ENCODE measurements at regions not wholly inside any gene's neighbourhood (a gene's known extent, or its start where the extent isn't known, plus 50 kb on each side); places are given as distances from the start of the nearest gene placed in this dataset.

DNA sequence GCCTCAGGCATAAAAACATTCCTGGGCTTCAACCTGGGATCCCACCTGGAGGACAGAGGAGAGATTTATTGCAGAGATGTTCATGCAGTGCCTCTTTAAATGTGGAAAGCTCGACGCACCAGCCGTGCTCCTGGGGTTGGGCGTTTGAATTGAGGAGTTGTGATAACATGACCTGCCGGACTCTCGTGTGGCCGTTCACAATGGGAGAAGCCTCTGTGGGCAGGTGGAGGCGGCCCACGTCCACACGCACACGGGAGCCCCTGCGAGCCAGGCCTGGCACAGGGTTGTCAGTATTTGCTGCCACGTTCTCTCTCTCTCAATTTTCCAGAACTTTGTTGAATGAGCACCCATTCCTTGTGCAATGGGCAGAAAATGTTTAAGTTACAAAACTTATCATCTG is 58.3 kb upstream of the PPARA start:
- no peak for DNase-seq

DNA sequence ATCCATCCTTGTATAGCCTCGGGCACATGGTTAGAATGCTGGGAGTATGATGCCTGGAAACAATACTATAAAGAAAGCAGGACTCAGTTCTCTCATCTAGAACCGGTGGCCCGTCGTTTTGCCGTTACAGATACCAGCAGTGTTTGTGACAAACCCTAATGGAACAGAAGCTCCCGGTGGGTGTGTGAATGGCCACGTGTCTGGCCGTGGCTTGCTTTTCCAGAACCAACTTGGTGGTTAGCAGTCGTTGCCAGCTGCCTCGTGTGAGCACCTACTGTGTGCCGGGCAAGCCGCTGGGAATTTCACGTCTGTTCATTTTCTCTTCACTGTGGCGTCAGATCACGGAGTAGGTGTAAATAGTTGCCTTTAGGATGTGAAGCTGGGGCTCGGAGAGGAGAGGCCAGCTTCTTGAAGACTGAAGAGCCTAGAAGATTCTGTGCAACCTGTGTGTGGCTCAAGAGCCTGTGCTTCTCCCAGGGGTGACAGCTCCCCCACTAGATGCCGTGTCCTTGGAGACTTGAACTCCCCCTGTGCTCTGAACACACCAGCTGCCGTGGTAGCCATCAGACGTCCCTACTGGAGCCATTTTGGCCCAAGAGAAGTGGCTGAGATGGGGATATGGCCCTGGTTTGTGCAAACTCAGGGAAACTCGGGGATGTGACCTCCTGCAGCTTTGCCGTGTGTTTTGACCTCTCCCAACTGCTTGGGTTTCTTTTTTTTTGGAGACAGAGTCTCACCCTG is 57.5 kb upstream of the PPARA start:
- DNase-seq, result no peak

DNA sequence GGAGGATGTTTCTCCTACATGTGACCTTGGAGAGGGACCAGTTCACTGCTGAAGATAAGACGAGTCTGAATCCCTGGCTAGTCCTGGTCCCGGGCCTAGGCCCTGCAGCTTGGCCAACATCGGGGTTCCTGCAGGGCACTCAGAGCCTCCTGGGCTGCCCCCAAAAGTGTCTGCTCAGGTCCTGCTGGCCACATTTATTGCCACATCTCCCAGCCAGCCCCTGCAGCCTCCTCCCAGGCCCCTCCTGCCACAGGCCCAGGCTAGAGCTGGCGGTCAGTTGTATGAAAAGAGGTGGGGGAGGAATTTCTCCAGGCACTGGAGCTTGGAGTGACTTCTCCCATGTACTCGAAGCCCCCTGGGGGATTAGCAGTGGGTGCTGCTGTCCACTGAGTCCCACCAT is 56.5 kb upstream of the PPARA start:
- DNase-seq, result no peak

DNA sequence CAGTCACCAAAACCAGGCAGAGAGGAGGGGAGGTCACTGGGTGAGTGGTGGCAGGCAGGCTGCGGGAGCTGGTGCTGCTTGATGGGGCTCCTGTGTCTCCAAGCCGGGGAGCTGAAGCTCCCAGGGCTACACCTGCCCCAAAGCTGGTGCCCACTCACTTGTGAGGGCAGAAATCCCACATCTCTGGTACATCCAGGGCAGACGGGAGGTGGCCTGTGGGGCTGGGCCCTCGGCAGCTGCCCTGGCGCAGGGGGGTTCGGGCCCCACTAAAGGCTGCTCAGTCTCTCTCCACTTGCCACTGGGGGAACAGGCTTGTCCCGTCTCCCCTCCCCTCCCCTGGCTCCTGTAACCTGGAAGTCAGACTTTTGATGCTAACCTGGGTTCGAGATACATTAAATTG is 55.6 kb upstream of the PPARA start:
- no peak for DNase-seq

DNA sequence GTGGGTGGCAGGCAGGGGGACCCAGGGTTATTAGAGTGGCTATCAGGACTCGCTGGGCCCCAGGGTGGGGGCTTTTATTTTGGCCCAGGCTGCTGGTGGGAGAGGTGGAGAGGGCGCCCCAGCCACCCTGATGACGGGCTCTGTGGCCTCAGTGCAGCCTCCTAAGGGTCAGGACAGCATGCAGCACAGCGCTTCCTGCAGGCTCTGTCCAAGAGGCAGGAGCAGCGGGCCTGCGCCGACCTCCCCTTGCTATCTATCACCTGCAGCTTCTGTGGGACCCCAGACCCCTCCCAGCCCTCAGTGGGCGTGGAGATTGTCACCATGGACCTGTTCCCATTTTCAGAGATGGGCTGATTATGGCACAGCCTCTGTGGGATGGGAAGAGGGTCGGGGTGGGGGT is 54.3 kb upstream of the PPARA start:
- no peak for DNase-seq

DNA sequence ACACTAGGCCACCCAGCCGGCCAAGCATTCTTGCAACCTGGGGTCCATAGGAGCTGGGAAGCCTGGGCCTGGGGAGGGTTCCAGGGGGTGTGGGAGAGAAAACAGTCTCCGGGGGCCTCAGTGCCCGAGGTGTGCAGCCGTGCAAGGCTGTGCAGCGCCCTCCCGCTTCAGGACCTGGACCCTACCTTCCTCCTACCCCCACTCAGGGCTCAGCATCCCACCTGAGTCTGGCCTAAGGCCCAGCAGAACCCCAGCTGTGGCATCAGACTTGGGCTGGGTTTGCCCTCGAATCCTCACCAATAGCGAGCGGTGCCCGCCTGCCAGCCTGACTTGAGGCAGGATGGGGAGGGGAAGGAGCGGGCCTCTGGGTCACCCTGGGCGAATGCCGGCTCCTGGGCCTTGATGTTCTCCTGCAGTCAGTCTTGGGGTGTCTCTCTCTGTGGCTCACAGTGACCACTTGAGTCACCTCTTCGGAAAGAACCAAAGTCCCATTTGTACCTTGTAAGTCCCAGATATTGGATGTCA is 53.6 kb upstream of the PPARA start:
- DNase-seq, result no peak

DNA sequence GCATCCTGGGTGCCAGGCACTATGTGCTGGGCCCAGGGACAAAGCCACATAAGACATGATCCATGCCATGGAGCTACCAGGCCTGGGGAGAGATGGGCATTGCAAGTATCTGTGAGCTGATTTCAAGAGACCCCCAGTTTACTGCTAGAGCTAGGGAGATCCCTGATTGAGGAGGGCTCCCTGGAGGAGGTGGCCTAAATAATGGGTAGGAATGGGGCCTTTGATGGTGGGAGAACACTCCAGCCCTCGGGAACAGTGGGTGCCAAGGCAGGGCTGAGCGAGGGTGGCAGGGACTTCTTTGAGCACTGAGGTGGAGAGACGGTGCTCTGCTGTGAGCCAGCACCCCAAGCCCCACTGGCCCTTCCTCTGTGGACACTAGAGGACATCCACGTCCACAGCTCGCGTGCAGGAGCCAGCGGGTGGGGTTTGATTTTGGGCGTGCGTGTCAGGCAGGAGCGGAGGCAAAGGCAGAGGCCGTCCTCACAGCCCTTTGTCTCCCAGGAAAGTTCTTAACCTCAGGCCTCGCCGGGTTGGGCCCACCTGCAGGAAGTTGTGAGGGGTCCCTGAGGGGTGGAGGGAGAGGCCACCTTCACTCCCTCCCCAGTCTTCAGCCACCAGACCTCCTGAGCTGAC is 52.9 kb upstream of the PPARA start:
- DNase-seq, result no peak

DNA sequence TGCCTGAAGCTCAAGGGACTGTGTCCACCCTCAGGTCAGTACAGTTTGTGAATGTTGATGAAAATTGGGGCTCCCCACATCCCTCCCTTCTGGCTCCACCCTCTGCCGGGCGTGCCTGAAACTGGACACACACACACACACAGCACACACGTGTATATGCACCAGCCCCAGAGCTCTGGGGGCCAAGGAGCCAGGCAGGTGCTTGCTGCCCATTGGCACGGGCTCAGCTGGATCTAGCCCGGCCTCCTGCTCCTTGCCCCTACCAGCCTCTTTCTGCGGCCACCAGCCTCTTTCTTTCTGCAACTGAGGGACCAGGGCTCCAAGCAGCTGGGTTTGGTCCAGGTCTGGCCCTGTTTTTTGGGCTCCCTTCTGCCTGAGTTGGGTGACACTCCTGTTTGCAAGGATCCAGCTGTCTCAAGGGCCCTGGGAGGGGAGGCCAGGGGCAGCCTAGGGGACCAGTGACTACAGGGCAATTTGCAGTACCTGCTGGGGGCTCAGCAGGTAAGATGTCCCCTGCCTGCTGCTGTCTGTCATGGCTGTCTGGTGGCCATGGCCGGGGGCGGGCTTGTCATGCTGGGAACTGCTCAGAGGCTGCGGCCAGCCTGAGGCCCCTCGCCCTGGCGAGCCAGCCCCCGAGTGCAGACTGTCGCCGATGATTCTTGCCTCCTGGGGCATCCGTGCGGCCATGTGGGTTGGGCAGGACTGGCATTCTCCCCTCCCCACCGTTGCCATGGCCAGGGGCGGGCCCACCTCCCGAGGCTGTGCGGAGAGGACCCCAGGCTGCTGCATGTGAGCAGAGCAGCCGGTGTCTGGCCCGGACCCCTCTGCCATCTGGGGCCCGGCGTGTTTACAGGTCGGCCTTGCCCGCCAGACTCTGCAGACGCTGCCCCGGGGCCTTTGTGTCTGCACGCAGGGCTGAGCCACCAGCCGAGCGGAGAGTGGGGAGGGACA is 51.5 kb upstream of the PPARA start:
- DNase-seq, result no peak

DNA sequence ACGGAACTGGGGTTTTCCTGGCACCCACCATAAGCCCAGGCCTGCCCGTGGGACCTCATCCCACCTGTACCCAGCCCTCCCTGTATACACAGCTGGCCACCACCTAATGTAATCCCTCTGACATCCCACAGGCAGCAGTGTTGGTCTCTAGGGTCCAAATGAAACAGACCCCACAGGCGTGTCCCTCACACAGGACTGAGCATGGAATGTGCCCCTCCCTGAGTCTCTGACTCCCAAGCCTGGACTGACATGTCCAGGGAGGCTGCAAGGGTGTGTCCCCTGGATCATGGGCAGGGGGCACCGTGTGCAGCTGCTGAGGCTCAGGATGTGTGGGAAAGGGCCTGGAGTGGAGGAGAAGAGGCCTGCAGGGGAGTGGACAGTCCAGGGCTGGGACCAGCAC is 50.6 kb upstream of the PPARA start:
- no peak for DNase-seq

DNA sequence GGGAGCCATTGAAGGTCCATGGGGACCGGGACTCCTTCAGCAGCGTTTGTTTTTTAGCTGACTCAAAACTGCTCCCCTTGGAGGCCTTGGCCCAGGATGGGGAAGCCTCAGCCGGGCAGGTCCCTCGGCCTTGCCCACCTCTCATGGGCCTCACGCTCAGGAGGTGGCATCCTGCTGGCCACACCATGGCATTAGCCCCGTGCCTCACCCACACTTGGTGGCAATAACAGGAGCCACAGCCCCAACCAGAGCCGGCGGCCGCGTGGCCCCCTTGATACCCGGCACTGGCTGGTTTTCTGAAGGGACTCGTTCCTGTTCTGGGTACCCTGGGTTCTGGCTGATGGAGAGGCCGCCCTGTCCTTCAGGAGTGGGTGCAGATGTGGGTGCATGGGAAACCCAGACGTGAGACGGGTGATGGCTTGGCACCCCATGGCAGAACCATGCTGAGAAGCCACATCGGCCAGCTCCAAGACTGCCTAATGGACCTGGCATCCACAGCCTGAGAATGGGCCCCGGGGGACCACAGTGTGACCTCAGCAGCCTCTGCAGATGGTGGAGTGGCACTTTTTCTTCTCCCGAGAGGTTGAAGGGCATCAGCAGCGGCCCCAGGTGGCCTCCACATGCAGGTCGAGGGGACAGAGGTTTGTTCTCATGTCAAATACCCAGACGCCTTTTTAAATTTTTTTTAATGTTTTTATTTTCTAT is 49.8 kb upstream of the PPARA start:
- no peak for DNase-seq
